ENCODE measurements at regions not wholly inside any gene's neighbourhood (a gene's known extent, or its start where the extent isn't known, plus 50 kb on each side); places are given as distances from the start of the nearest gene placed in this dataset.

DNA sequence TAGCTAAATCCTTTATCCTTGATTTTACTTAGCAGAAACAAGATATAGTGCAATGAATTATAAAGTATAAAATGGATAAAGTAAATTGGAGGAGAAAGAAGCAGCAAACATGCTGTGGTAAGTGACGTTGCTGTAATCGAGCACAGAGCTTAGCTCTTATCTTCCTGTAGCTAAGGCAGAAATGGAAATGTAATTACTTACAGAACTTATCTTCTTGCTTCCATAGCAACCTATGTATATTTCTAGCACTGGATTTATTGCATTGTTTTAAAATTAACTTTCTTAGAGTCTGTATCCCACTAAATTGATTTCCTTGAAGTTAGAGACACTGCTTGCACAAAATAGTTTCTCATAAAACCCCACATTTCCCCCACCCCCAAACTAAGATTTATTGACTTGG is 130.6 kb upstream of the MC4R start:
- 77 to 88% (median 81%) methylated on average over 2 of the region's 2 CpGs for WGBS, 5 donors

DNA sequence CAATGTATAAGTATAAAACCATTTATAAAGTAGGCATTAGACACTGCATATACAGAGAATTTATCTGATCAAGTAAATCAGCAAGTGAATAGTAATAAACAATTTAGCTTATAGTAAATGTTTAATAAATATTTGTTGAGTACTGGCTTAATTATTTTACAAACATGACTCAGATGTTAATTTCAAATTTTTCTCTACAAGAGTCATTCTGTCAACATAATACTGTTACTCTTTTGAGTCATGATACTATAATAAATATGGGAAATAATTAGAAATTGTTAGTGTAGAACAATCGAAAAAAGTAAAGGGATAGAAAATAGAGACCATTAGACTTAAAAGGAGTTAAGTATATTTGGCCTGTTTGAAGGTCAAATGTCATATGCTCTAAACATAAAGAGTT is 133.6 kb upstream of the MC4R start:
- no peaks in the 10 kb centered on the region for H3K4me1 ChIP-seq
- no peak overlapping the region for H3K4me3 ChIP-seq
- TF ChIP-seq CTCF (IDR thresholded peaks at IDR 0.05 in 8 of 11, conservative IDR thresholded peaks at IDR 0.05 in 3 of 11): no peak
- TF ChIP-seq POLR2A (IDR thresholded peaks at IDR 0.05): no peak
- no peak for TF ChIP-seq POLR2AphosphoS5 (IDR thresholded peaks at IDR 0.05)
- H3K27me3 ChIP-seq (replicated peaks in 1 of 7): no peaks in the 10 kb centered on the region
- no peak for DNase-seq
- H3K27ac ChIP-seq: no peak overlapping the region
- WGBS, 5 donors: 60 to 76% (median 75%) methylated on average over 1 of the region's 1 CpG
- intact Hi-C loops (cut with DNase I; ENCODE audit: low total_unique reads): no loop called here
- H3K36me3 ChIP-seq: no peaks in the 10 kb centered on the region
- no peaks in the 10 kb centered on the region for H3K9me3 ChIP-seq

More for the DNA sequence above, 130.6 kb upstream of the MC4R start:
- intact Hi-C loops (cut with DNase I; ENCODE audit: low total_unique reads): no loop called here
- H3K27me3 ChIP-seq (replicated peaks in 1 of 7): no peaks in the 10 kb centered on the region
- TF ChIP-seq POLR2A (IDR thresholded peaks at IDR 0.05) (no peak), CTCF (IDR thresholded peaks at IDR 0.05 in 8 of 11, conservative IDR thresholded peaks at IDR 0.05 in 3 of 11) (no peak), POLR2AphosphoS5 (IDR thresholded peaks at IDR 0.05) (no peak)
- no peaks in the 10 kb centered on the region for H3K9me3 ChIP-seq
- H3K4me3 ChIP-seq: no peak overlapping the region
- no peaks in the 10 kb centered on the region for H3K4me1 ChIP-seq
- no peak for DNase-seq
- no peak overlapping the region for H3K27ac ChIP-seq
- no peaks in the 10 kb centered on the region for H3K36me3 ChIP-seq

- intact Hi-C loops (cut with DNase I; ENCODE audit: low total_unique reads): no loop called here
- no peak for TF ChIP-seq POLR2AphosphoS5 (IDR thresholded peaks at IDR 0.05)
- no peak for TF ChIP-seq CTCF (IDR thresholded peaks at IDR 0.05 in 8 of 11, conservative IDR thresholded peaks at IDR 0.05 in 3 of 11)
- no peak for TF ChIP-seq POLR2A (IDR thresholded peaks at IDR 0.05)
- H3K4me1 ChIP-seq: no peaks in the 10 kb centered on the region
- H3K4me3 ChIP-seq: no peak overlapping the region
- WGBS, 5 donors: 71 to 91% (median 81%) methylated on average over 4 of the region's 4 CpGs
- no peak overlapping the region for H3K27ac ChIP-seq
- no peak for DNase-seq
- H3K9me3 ChIP-seq: no peaks in the 10 kb centered on the region
- no peaks in the 10 kb centered on the region for H3K36me3 ChIP-seq
- no peaks in the 10 kb centered on the region for H3K27me3 ChIP-seq (replicated peaks in 1 of 7)
Measured at GRCh38 chr18:60506682-60507081, 134.1 kb upstream of the MC4R start.

GRCh38 chr18:60508108-60508507 is 135.5 kb upstream of the MC4R start:
- DNase-seq: no peak
- TF ChIP-seq POLR2AphosphoS5 (IDR thresholded peaks at IDR 0.05) (no peak), CTCF (IDR thresholded peaks at IDR 0.05 in 8 of 11, conservative IDR thresholded peaks at IDR 0.05 in 3 of 11) (no peak)
- 70 to 84% (median 73%) methylated on average over 2 of the region's 2 CpGs for WGBS, 5 donors
- H3K36me3 ChIP-seq: no peaks in the 10 kb centered on the region
- H3K4me3 ChIP-seq: no peak overlapping the region
- H3K4me1 ChIP-seq: no peaks in the 10 kb centered on the region
- H3K27ac ChIP-seq: no peak overlapping the region
- no peaks in the 10 kb centered on the region for H3K27me3 ChIP-seq (replicated peaks in 1 of 7)
- intact Hi-C loops (cut with DNase I; ENCODE audit: low total_unique reads): no loop called here
- H3K9me3 ChIP-seq: no peaks in the 10 kb centered on the region
